ENCODE measurements at regions not wholly inside any gene's neighbourhood (a gene's known extent, or its start where the extent isn't known, plus 50 kb on each side); places are given as distances from the start of the nearest gene placed in this dataset.
A peak's percentile ranks its signal among the peaks of the same experiment; 100 is the strongest.
"Not testable (repeated sequence)": the region's sequence is repeated elsewhere in the genome, so short reads cannot be mapped to it uniquely, and the experiment has no call there.

DNA sequence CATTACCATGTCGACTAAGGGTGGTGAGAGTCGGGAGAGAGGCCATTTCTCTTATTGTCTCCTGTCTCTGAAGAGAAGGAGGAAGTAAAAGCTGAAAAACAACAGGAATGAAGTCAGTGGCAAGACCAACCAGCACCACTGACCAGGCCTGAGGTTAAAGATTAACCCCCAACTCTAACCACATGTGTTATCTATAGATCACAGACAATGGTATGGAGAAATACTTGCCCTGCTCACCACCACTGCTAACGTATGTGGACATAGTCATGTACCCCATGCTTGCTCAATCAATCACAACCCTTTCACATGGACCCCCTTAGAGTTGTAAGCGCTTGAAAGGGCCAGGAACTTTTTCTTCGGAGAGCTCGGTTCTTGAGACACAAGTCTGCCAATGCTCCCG is 690.9 kb upstream of the LMO3 start:
- in situ Hi-C loops (cut with HindIII; ENCODE audit: low pct_ligation_motif_present, low pct_unique_long_range_greater_than_20kb, low sequenced_read_pairs): no loop called here
- no peak for DNase-seq

GRCh38 chr12:17286874-17287273 is 680.9 kb upstream of the LMO3 start:
- no peak for DNase-seq
- in situ Hi-C loops (cut with HindIII; ENCODE audit: low pct_ligation_motif_present, low pct_unique_long_range_greater_than_20kb, low sequenced_read_pairs): no loop called here

GRCh38 chr12:17284873-17285272 is 678.9 kb upstream of the LMO3 start:
- no peak for DNase-seq
- in situ Hi-C loops (cut with HindIII; ENCODE audit: low pct_ligation_motif_present, low pct_unique_long_range_greater_than_20kb, low sequenced_read_pairs): no loop called here

DNA sequence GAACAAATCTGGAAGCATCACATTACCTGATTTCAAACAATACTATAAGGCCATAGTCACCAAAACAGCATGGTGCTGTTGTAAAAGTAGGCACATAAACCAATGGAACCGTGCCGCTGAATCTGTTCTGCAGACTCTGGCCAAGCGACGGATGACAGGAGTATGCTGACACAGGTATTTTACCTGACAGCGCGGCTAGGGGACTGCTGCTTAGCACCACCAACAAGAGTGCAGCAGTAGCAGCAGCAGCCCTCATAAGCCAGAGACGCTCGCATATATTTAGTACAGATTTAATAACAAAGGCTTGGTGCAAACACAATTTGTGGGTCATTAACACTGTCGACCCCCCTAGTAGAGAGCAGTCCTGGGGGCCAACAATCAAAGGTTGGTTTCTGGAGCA is 677.6 kb upstream of the LMO3 start:
- in situ Hi-C loops (cut with HindIII; ENCODE audit: low pct_ligation_motif_present, low pct_unique_long_range_greater_than_20kb, low sequenced_read_pairs): no loop called here
- DNase-seq: no peak

GRCh38 chr12:17282169-17282568 is 676.2 kb upstream of the LMO3 start:
- DNase-seq; in situ Hi-C loops (cut with HindIII; ENCODE audit: low pct_ligation_motif_present, low pct_unique_long_range_greater_than_20kb, low sequenced_read_pairs): not testable (repeated sequence)

GRCh38 chr12:17278946-17279345 is 673.0 kb upstream of the LMO3 start:
- DNase-seq: peak; percentile 49
- in situ Hi-C loops (cut with HindIII; ENCODE audit: low pct_ligation_motif_present, low pct_unique_long_range_greater_than_20kb, low sequenced_read_pairs): no loop called here

DNA sequence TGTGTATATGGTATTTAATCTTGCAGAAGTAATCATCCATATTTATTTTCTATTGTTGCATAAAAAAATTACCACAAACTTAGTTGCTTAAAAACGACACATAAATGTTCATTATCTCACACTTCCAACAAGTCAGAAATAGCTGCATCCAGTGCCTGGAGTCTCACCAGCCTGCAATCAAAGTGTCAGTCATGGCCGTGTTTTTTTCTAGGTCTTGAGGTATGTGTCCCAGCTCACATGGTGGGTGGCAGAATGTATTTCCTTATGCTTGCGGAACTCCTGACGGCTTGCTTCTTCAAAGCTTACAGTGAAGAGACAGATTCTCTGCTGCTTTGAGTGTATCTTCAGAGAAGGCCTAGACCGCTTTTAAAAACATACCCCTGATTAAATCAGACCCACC is 670.2 kb upstream of the LMO3 start:
- in situ Hi-C loops (cut with HindIII; ENCODE audit: low pct_ligation_motif_present, low pct_unique_long_range_greater_than_20kb, low sequenced_read_pairs): no loop called here
- DNase-seq: no peak

GRCh38 chr12:17266856-17267255 is 660.9 kb upstream of the LMO3 start:
- no peak for DNase-seq

DNA sequence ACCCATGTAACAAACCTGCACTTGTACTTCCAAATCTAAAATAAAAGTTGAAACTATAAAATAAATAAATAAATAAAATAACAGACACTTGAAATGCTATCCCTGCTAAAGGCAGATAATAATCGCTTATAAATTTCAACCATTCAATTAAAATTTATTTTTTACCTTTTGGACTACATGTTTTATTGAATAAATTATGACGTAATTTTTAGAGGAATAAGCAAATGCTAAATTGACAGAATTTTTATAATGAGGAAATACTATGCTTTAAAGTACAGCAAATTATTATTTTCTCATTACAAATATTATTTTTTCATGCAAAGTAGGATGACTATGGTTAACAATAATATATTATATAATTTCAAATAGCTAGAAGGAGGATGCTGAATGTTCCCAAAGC is 658.6 kb upstream of the LMO3 start:
- in situ Hi-C loops (cut with HindIII; ENCODE audit: low pct_ligation_motif_present, low pct_unique_long_range_greater_than_20kb, low sequenced_read_pairs): no loop called here
- DNase-seq: no peak

More at GRCh38 chr12:17266856-17267255, 660.9 kb upstream of the LMO3 start:
- in situ Hi-C loops (cut with HindIII; ENCODE audit: low pct_ligation_motif_present, low pct_unique_long_range_greater_than_20kb, low sequenced_read_pairs): no loop called here

- in situ Hi-C loops (cut with HindIII; ENCODE audit: low pct_ligation_motif_present, low pct_unique_long_range_greater_than_20kb, low sequenced_read_pairs): no loop called here
- no peak for DNase-seq
These were observed 633.9 kb upstream of the LMO3 start for GRCh38 chr12:17239874-17240273.

DNA sequence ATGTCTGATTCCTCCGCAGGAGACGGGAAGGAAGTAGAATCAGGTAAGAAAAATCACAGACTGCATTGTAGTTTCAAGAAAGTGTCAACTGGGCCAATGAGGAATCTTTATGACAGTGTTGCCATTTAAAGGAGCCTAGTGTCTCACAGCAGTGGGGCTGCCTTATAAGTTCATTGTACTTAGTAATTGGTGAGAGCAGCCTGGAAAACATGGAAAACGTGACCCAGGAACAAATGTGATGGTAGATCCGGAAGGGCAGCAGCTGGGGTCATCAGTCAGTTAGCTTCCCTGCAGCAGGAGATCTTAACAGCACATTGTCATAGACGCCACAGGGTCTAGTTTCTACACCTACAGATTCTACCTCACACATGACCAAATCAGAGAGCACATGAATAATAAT is 630.0 kb upstream of the LMO3 start:
- in situ Hi-C loops (cut with HindIII; ENCODE audit: low pct_ligation_motif_present, low pct_unique_long_range_greater_than_20kb, low sequenced_read_pairs): no loop called here
- DNase-seq: no peak

DNA sequence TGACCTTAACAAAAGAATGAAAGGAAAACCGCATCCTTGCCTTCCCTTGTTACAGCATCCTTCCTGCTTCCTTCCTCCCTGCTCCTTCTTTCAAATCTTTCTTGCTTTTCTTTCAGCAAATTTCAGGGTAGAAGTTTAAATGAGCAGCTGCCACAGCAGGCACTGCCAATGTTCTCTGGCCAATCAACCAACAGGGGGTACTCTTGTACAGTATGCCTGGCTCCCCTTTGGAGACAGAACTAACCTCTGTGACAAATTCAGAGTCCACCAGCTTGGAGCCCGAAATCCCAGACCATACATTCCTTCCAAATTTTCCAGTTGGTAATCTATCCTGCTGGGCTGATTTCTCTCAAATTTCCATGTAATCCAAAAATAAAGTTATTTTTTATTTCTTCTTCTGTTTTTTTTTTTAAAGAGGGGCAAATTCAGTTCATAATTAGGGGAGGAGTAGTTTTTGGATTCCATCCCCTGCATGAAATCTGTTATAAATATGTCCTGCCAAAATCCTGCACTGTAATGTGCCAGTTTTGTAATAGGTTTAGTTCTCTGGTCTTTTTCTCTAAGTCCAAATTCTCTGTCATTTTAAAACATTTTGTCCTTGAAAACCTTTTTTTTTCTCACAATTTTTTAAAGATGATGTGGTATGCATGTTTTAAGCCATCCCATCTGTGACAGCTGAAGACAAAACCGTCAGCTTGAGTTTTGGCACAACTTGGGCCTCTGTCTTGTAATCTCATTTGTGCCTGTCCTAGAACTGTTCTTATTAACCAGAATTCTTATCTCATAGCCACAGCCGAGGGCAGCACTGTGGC is 610.0 kb upstream of the LMO3 start:
- in situ Hi-C loops (cut with HindIII; ENCODE audit: low pct_ligation_motif_present, low pct_unique_long_range_greater_than_20kb, low sequenced_read_pairs): no loop called here
- DNase-seq: peak; percentile 57

DNA sequence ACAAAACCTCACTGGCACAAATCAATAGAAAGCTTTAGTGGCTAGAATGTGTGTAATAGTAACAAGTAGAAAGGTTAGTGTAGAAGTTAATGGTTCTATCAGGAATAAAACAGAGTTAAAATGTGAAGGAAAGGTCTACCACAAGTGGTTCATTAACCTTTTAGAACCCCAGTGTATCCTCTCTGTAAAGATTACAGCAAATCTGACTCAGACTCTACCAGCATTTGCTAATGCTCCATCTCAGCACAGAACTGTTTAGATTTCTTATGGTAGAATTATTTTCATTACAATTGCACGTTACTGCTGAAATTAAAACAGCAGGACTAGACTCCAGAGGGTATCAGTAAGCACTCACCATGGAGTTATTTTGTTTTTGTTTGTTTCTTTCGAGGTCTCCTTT is 609.0 kb upstream of the LMO3 start:
- DNase-seq: peak; percentile 88
- in situ Hi-C loops (cut with HindIII; ENCODE audit: low pct_ligation_motif_present, low pct_unique_long_range_greater_than_20kb, low sequenced_read_pairs): no loop called here

GRCh38 chr12:17206553-17206952 is 600.6 kb upstream of the LMO3 start:
- in situ Hi-C loops (cut with HindIII; ENCODE audit: low pct_ligation_motif_present, low pct_unique_long_range_greater_than_20kb, low sequenced_read_pairs): no loop called here
- no peak for DNase-seq

- in situ Hi-C loops (cut with HindIII; ENCODE audit: low pct_ligation_motif_present, low pct_unique_long_range_greater_than_20kb, low sequenced_read_pairs): no loop called here
- no peak for DNase-seq
These were observed 598.5 kb upstream of the LMO3 start for GRCh38 chr12:17204289-17205054.

GRCh38 chr12:17203497-17203896 is 597.5 kb upstream of the LMO3 start:
- in situ Hi-C loops (cut with HindIII; ENCODE audit: low pct_ligation_motif_present, low pct_unique_long_range_greater_than_20kb, low sequenced_read_pairs): no loop called here
- no peak for DNase-seq

- DNase-seq: peak; percentile 60
- in situ Hi-C loops (cut with HindIII; ENCODE audit: low pct_ligation_motif_present, low pct_unique_long_range_greater_than_20kb, low sequenced_read_pairs): no loop called here
These were observed 592.0 kb upstream of the LMO3 start for GRCh38 chr12:17197971-17198370.

DNA sequence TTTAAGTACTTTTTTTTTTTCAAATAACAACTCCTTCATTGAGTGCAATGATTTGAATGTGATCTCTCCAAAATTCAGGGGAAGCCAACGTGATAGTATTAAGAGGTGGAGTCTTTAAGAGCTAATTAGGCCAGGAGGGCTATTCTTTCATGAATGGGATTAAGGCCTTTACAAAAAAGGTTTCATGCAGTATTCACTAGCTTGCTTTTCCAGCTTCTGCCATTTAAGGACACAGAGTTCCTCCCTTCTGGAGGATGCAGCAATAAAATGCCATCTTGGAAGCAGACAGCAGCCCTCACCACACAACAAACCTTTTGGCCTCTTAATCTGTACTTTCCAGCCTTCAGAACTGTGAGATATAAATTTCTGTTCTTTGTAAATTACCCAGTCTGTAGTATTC is 586.8 kb upstream of the LMO3 start:
- in situ Hi-C loops (cut with HindIII; ENCODE audit: low pct_ligation_motif_present, low pct_unique_long_range_greater_than_20kb, low sequenced_read_pairs): no loop called here

GRCh38 chr12:17169726-17170471 is 563.9 kb upstream of the LMO3 start:
- DNase-seq: no peak
- in situ Hi-C loops (cut with HindIII; ENCODE audit: low pct_ligation_motif_present, low pct_unique_long_range_greater_than_20kb, low sequenced_read_pairs): no loop called here

More for the DNA sequence above, 586.8 kb upstream of the LMO3 start:
- no peak for DNase-seq
